ENCODE measurements at regions not wholly inside any gene's neighbourhood (a gene's known extent, or its start where the extent isn't known, plus 50 kb on each side); places are given as distances from the start of the nearest gene placed in this dataset.

- no peak for DNase-seq (ENCODE audit: extremely low read depth in 1 of 4, low spot score in 3 of 4)
- H3K9me1 ChIP-seq (ENCODE audit: control insufficient read depth, insufficient read depth, low read length): no peaks in the 10 kb centered on the region
- no peak for ATAC-seq
- FAIRE-seq: no peak
- no peaks in the 10 kb centered on the region for H3K79me2 ChIP-seq (ENCODE audit: control insufficient read depth, insufficient read depth, low read length)
- intact Hi-C loops (cut with micrococcal nuclease) (no loop called here), in situ Hi-C loops (cut with MboI) (no loop called here)
- no peaks in the 10 kb centered on the region; a peak in 1 of 5 replicates for H3K4me1 ChIP-seq (replicated peaks in 1 of 2; ENCODE audit: control insufficient read depth in 2 of 2, insufficient read depth in 2 of 2, low read length in 2 of 2)
- H4K20me1 ChIP-seq (replicated peaks; ENCODE audit: control insufficient read depth, insufficient read depth, low read length): no peaks in the 10 kb centered on the region
- no peak overlapping the region for H3K27ac ChIP-seq (ENCODE audit: extremely low read depth, low read depth, low read length)
- H3K36me3 ChIP-seq (ENCODE audit: control insufficient read depth, insufficient read depth, low read length): no peaks in the 10 kb centered on the region
- BruUV-seq (replicated peaks): no TSS peak
- H3K9ac ChIP-seq (ENCODE audit: insufficient read depth in 1 of 2, low read depth in 2 of 2, low read length in 2 of 2): no peak overlapping the region
- H2AFZ ChIP-seq (ENCODE audit: low read depth, low read length): 0 out of 2 replicates have a peak overlapping the region, but pooled peaks have one; percentile 25
- no peak overlapping the region for H3K4me2 ChIP-seq (ENCODE audit: insufficient read depth, low read length)
- WGBS (ENCODE audit: insufficient coverage, low coverage, missing lambda C conversion rate): 17% methylated on average over 5 of the region's 5 CpGs
- no peaks in the 10 kb centered on the region for H3K27me3 ChIP-seq (ENCODE audit: control insufficient read depth in 2 of 2, insufficient read depth in 2 of 2, low read length in 2 of 2)
- no peak overlapping the region for H3K4me3 ChIP-seq
- ChIA-PET CTCF (ENCODE audit: low intra/inter-chr PET ratio) (no interaction called here), POLR2A (interaction anchor here (1.7 kb wide), 1 partner anchor 11 kb away, joined by 3 read pairs; no protein-coding TSS in a partner anchor)
- H3K9me3 ChIP-seq (replicated peaks; ENCODE audit: control insufficient read depth, insufficient read depth, low read depth, low read length): no peaks in the 10 kb centered on the region
- TF ChIP-seq, protein P1, sequence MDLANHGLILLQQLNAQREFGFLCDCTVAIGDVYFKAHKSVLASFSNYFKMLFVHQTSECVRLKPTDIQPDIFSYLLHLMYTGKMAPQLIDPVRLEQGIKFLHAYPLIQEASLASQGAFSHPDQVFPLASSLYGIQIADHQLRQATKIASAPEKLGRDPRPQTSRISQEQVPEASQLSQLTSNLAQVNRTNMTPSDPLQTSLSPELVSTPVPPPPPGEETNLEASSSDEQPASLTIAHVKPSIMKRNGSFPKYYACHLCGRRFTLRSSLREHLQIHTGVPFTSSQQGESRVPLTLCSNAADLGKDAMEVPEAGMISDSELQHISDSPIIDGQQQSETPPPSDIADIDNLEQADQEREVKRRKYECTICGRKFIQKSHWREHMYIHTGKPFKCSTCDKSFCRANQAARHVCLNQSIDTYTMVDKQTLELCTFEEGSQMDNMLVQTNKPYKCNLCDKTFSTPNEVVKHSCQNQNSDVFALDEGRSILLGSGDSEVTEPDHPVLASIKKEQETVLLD (IDR thresholded peaks at IDR 0.05): no peak
- TF ChIP-seq, protein P2, sequence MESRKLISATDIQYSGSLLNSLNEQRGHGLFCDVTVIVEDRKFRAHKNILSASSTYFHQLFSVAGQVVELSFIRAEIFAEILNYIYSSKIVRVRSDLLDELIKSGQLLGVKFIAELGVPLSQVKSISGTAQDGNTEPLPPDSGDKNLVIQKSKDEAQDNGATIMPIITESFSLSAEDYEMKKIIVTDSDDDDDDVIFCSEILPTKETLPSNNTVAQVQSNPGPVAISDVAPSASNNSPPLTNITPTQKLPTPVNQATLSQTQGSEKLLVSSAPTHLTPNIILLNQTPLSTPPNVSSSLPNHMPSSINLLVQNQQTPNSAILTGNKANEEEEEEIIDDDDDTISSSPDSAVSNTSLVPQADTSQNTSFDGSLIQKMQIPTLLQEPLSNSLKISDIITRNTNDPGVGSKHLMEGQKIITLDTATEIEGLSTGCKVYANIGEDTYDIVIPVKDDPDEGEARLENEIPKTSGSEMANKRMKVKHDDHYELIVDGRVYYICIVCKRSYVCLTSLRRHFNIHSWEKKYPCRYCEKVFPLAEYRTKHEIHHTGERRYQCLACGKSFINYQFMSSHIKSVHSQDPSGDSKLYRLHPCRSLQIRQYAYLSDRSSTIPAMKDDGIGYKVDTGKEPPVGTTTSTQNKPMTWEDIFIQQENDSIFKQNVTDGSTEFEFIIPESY (CRISPR knock-in tag; IDR thresholded peaks at IDR 0.05): no peak
- TF ChIP-seq KDM2B (CRISPR knock-in tag; IDR thresholded peaks at IDR 0.05): no peak
- TF ChIP-seq HIVEP1 (CRISPR knock-in tag; IDR thresholded peaks at IDR 0.05): no peak
- TF ChIP-seq POLR2G (IDR thresholded peaks at IDR 0.05; ENCODE audit: low read depth, low read length): no peak
- TF ChIP-seq, protein P3, sequence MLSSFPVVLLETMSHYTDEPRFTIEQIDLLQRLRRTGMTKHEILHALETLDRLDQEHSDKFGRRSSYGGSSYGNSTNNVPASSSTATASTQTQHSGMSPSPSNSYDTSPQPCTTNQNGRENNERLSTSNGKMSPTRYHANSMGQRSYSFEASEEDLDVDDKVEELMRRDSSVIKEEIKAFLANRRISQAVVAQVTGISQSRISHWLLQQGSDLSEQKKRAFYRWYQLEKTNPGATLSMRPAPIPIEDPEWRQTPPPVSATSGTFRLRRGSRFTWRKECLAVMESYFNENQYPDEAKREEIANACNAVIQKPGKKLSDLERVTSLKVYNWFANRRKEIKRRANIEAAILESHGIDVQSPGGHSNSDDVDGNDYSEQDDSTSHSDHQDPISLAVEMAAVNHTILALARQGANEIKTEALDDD (IDR thresholded peaks at IDR 0.05): no peak
- TF ChIP-seq NFATC3 (IDR thresholded peaks at IDR 0.05): no peak
- no peak for TF ChIP-seq RBM22 (IDR thresholded peaks at IDR 0.05; ENCODE audit: low read depth, low read length, poor library complexity, severe bottlenecking)
- TF ChIP-seq GABPA (tag; conservative IDR thresholded peaks at IDR 0.05; ENCODE audit: low read depth): no peak
- no peak for TF ChIP-seq ZNF449 (CRISPR knock-in tag; IDR thresholded peaks at IDR 0.05)
- TF ChIP-seq GATAD2B (IDR thresholded peaks at IDR 0.05; ENCODE audit: borderline replicate concordance): no peak
- TF ChIP-seq ZNF324 (CRISPR knock-in tag; IDR thresholded peaks at IDR 0.05): no peak
- TF ChIP-seq SMARCE1 (IDR thresholded peaks at IDR 0.05): no peak
- TF ChIP-seq L3MBTL2 (IDR thresholded peaks at IDR 0.05): no peak
- TF ChIP-seq ZFP1 (CRISPR knock-in tag; IDR thresholded peaks at IDR 0.05): no peak
- no peak for TF ChIP-seq ARID1B (IDR thresholded peaks at IDR 0.05)
- no peak for TF ChIP-seq FOS (IDR thresholded peaks at IDR 0.05; ENCODE audit: extremely low read depth, insufficient read length)
- TF ChIP-seq MCM5 (IDR thresholded peaks at IDR 0.05; ENCODE audit: low read depth): no peak
These were observed 69.4 kb upstream of the ITPRID2 start for GRCh38 chr2:181822097-181822496.
